HG03039 (cell line): ENCODE measurements at regions not wholly inside any gene's neighbourhood (a gene's known extent, or its start where the extent isn't known, plus 50 kb on each side); places are given as distances from the start of the nearest gene placed in this dataset.
"Not testable (repeated sequence)": the region's sequence is repeated elsewhere in the genome, so short reads cannot be mapped to it uniquely, and the experiment has no call there.

ENCODE experiments used
- ATAC-seq: cut with Tn5 transposase; IDR thresholded peaks from one replicate; pipeline ENCODE4 v1.9.1; 2021; ENCODE audit warnings: mild to moderate bottlenecking, moderate library complexity; ENCODE audit not compliant: unreplicated experiment

DNA sequence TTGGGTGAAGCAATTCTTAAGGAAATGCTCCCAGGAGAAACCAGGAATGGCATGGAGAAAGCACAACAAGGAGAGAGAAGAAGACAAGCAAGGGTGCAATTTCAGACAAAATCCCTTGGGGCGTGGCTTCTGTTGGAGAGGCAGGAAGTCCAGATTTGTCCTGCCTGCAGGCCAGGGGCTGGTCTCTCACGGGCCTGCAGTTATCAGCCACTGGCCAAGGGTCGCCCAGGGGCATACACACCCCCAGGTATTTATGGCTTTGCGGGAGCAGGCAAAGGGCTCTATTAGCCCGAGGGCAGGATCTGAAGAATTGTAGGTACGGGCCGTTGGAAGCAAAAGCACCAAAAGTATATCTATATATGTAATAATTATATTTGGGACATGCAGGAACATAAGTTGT is 87.7 kb downstream of the IYD start:
- no peak for ATAC-seq

DNA sequence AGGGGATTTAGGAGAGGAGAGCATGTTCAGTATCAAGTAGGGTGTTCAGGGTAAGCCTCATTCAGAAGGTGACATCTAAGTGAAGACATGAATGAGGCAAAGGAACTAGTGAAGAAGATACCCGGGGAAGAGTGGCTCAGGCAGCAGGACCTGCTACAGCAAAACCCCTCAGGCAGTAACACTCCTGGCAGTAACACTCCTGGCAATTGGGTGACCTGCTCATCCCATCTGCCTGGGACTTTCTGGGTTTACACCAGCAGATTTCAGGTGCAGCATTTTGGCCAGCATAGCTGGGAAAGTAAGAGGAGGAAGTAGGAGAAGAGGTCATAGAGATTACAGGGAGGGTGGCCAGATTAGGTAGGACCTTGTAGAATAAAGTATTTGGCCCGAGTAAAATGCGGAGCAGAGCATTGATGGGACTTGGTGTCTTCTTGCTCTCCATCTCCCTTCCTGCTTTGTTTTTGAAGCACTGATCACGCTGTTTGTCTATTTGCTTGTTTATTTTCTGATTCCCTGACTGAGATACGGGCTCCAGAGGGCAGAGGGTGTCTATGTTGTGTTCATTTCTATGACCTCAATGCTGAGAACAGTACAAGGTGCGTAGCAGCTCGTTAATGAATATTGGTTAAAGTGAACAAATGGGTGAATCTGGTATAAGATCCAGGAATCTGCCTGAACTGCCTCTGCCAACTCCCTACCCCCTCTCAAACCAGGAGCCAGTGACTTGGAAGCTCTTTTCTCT is 88.3 kb downstream of the IYD start:
- no peak for ATAC-seq

DNA sequence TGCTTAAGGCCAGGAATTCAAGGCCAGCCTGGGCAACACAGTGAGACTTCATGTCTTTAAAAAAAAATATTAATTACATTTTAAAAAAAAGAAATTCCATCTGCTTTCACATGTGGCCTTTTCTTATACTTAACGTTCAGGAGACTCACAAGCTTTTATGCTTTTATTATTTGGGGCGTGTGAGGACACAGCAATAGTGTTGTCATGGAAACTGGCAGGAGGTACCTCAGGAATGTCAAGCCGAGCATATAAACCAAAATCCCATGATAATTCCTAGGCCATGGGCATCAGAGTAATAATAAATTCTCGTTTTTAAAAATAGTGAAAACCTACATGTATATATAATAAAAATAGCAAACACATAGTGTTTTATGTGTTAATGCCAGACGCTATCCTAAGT is 89.8 kb downstream of the IYD start:
- no peak for ATAC-seq

DNA sequence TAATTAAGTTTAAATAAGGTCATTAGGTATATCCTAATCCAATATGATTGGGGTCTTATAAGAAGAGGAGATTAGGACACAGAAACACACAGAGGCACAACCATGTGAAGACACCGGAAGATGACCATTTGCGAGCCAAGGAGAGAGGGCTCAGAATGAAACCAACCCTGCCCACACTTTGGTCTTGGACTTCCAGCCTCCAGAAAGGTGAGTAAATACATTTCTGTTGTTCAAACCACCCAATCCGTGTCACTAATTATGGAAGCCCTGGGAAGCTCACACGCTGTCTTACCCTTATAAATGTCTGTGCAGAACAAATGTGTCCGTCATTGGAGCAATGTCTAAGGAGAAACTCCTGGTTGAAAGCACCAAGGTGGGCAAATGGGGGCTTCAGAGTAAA is 95.0 kb downstream of the IYD start:
- ATAC-seq: no peak

DNA sequence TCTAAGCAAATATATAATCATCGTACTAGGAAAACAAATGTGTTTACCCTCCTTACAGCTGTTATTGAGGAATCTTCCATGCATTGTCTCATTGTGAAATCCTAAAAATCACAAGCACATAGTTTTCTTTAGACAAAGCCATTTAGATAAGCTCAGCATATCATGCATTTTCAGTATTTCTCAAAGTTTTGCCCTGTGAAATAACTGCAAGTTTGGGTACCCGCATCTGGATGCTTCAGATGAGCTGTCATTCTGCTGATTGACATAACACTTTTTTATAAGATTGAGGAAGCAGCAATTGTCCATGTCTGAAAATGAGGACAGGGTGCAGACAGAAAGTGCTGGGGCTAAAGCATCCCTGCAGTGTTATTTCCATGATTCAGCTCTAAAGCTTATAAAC is 96.2 kb downstream of the IYD start:
- ATAC-seq: no peak

DNA sequence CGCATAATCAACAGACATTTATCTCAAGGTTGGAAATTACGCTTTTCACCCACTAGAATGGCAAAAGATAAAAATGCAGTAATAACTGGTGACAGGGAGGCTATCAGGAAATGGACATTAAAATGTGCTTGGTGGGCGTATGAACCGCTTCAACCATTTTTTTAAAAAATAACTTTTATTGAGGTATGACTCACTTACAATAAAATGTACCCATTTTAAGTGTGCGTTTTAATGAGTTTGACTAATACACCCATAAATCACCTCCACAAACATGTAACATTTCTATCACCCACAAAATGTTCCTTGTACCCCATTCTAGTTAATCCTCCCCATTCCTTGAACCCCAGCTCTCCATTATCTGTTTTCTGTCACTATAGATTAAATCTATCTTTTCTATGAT is 96.8 kb downstream of the IYD start:
- no peak for ATAC-seq

DNA sequence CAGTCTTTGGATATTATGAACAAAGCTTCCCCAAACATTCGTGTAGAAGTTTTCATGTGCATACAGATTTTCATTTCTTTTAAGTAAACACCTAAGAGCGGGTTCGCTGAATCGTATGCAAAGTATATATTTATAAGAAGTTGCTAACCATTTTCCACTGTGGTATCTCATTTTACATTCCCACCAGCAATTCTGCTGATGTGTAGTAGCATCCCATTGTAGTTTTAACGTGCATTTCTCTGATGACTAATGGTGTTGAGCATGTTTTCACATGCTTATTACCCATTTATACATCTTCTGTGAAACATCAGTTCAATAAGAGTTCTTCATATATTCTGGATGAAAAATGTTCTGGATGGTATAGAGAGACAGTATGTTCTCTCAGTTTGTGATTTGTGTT is 97.4 kb downstream of the IYD start:
- no peak for ATAC-seq

DNA sequence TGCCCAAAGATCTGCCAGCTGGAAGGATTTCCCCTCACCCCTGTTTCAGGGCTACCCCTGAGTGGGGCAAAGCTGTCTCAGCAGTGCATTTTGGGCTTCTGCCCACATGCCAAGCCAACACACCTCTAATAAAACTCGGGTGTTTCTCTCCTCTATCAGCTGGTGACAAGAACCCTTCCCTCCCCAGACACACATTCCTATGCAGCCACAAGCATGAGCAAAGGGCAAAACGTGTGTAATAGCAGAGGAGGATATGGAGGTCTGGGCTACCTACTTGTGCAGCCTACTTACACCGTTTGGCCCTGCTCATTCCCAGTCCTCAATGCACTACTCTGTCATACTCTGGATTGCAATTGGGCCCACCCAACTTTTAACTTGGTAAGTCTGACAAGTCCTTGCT is 101.3 kb downstream of the IYD start:
- no peak for ATAC-seq

DNA sequence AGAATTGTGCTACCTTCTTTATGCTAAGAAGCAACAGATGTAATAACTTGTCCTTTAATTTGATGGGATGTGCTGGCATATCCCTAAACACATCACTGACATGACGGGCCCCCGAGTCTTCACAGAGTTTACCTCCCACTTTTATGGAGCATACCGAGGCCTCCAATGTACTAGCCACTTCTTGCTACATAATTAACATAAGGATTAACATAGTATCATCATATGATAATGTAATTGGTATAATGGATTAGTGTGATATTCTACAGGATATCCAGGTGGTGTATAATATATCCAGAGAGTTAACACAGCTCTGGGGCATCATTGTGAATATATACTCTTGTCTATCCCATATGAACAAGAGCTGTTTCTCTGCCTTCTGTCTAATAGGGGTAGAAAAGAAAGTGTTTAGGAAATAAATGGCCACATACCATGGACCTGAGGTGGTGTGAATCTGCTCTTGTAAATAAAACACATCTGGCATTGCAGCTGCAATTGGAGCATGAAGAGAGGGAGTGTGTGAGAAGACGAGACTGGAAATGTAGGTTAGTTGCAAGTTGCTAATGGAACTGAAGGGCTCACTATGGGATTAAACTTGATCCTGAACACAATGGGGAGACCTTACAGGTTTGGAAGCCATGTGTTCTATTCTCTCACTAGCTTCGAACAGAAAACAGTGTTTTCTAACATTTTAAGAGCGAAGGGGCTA is 102.3 kb downstream of the IYD start:
- no peak for ATAC-seq

DNA sequence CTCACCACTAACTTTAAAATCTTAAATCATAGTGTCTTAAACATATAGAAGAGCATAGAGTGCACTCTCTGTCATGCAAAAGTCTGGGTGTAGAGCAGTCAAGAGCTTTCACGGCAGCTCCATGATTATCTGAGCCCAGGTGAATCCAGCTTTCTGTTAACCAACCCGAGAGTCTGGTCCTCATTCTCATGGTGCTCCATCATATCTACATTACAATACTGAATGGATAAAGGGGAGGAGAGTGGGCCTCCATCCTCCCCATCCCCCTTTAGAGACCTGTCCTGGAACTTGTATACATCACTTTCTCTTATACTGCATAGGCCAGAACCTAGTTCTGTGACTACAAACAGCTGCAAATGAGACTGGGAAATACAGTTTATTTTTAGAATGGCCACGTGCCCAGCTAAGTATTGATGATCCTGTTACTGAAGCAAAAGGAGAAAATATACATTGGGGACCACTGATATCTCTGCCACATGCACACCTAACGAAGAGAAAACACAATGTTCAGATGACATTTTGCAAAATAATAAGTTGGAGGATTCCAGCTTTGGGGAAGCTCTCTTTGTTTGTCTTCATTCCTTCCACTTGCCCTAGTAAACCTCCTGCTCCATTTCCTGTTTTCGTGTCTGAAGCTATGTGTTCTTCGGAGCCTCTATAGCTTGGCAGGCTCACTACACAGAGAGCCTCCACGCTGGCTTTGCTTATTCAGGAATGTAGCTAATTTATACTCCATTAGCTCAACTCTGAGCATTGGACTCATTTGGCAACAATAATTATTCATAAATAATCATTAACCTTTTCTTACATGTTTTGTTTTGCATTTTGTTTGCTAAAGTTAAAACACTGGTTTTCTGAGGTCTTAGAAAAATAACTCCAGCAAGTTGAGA is 110.1 kb downstream of the IYD start:
- no peak for ATAC-seq

DNA sequence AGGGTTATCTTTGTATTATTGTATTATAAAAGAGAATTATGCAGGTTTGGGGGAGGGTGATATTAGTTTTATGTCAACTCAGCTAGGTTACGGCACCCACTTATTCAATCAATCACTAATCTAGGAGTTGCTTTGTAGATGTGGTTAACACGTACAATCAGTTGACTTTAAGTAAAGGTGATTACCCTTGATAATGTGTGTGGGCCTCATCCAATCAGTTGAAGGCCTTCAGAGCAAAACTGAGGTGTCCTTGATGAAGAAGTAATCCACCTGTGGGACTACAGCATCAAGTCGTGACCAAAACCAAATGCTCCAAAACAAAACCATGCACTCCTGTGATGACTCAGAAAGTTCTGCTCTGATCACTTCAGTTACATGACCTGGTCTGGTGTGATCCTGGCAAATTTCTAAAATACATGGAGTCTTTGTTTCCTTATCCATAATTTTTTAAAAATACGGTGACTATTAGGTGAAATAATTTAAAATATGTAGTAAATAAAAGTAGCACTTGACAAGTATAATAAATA is 114.1 kb downstream of the IYD start:
- no peak for ATAC-seq

DNA sequence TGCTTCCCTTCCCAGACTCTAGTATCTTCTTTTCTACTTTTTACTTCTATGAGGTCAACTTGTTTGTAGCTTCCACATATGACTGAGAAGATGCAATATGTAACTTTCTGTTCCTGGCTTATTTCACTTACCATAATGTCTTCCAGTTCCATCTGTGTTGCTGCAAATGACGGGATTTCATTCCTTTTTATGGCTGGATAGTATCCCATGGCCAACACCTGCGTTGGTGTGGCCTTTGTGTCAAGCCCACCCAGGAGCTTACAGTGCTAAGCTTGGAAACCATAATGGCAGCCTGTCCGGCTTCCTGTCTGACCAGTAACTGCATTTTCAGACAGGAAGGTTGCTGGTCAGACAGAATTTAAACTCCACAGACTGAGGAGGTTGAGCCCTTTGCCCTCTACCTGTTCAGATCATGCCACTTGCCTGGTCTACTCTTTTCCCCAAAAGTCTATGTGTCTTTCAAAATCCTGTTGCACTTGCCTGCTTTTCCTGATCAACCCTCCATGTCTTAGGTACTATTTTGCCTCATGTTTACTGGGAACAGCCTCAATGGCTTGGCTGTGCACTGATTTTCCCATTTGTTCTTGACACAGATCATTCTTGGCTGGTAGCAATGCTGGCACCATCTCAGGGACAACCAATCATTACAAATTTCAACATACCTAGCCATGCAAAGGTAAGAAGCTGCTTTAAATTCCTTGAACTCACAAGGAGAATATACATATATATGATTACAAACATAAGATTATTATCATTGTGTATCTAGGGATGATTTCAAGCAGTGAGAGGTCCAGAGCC is 114.3 kb upstream of the PLEKHG1 start:
- no peak for ATAC-seq

DNA sequence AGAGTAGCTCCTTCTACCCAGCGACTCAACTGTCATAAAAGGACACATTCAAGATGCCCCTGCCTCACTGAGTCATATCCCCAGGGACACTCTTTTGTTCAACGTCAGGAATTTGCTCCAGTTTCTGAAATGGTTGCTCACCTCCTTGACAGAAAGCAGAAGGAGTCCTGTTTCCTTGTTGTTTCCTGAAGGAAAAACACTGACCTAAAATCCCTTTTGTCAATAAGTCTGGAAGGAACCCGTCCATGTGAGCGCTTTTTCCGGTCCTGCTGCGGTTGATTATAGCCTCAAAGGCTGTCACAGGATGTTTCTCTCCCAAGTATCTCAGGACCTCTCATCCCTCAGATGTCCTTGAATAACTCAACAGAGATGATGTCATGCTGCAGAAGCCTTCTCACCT is 113.6 kb upstream of the PLEKHG1 start:
- ATAC-seq: no peak

DNA sequence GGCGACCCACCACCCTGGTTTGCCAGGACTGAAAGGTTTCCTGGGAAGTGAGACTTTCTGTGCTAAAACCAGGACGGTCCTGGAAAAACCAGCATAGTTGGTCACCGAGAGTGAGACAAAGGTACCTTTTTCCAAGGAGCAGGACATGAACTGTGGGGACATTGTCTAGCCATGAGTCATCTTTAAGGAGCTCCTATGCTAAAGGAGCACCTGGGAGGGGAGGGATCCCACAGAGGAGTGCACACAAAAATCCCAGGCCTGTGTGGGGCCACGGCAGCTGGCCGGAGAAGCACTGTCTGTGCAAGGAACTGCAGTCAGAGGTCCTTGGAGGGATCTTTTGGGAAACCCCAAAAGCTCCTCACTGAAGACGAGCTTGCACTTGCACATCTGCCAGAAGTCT is 109.1 kb upstream of the PLEKHG1 start:
- ATAC-seq: no peak

DNA sequence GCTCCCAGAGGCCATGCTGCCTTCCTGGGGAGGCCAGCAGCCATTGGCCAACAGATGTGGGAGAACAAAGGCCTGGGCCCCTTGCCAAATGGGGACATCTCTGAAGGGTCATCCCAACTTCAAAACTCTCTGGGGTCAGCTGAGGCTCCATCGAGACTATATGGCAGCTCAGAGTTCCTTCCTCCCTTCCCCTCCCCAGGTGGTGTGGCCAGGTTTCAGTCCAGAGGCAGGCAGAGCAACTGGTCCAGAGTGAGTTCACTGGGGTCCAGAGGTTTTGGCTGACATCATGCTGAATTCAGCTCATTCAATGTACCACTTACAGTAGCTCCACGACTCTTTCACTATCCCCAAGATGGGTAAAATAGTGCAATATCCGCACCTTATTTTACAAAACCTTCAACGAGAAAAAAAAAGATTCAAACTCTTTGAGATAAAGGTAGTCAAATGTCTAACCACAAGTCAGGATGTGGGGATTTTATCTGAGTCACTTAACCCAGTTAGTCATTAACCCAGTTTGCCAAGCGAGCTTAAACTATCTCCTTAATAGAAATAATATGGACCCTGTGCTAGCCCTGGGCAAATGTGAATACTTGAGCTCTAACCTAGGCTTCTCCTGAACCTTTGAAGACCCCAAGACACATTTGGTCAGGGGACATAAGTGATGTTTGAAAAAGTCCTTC is 108.4 kb upstream of the PLEKHG1 start:
- ATAC-seq: peak; percentile 58

DNA sequence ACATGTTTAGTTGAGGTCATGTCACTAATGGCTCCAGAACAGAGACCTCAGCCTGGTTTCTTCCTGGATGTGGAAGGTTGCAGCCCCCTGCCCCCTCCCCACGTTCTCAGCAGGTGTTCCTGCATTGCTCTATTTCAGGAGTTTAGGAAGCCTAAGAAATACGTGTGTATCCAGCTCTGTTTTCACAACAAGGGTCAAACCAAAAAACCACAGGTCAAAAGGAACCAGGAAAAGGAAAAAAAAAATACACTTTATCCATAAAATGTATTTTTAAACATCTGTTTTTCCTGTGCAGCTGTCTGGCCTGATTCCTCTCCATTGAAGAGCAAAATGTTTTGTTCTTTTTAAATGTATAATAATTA is 107.9 kb upstream of the PLEKHG1 start:
- ATAC-seq: no peak

DNA sequence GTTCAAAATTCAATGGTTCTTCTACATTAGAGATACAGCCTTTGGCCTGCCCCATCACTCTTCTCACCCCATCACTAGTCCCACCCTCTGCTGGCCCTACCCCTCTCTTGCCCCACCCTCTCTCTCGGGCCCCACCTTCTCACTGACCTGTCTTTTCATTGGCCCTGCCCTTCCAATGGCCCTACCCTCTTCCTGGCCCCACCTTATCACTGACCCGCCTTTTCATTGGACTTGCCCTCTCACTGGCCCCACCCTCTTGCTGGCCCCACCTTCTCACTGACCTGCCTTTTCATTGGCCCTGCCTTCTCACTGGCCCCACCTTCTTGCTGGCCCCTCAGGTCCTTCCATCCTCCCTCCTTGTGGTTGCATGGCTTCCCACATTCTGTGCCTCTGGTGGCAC is 107.2 kb upstream of the PLEKHG1 start:
- ATAC-seq: no peak

DNA sequence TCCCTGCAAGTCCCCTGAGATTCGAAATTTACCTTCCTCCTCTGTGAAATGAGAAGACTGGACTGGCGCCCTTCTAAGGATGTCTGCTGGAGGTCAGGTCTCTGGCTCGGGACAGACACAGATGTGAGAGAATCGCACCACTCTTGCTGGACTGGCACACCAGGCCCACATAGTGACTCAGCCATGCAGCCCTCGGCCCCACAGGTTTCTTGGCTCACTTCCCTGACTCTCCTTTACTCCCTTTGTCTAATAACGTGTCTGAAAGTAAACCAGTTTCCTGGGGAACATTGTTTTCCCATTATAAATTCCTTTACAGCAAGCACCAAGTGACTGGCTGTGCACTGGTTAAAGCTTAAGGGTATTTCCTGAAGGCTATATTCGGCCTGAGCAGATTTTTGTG is 106.7 kb upstream of the PLEKHG1 start:
- ATAC-seq: no peak

DNA sequence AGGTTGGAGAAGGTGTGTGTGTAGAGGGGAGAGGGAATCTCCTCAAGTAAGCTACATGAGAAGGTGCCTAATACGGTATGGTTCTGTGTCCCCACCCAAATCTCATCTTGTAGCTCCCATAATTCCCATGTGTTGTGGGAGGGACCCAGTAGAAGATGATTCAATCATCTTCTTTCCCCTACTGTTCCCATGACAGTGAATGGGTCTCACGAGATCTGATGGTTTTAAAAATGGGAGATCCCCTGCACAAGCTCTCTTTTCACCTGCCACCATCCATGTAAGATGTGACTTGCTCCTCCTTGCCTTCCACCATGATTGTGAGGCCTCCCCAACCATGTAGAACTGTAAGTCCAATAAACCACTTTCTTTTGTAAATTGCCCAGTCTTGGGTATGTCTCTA is 106.1 kb upstream of the PLEKHG1 start:
- ATAC-seq: not testable (repeated sequence)

DNA sequence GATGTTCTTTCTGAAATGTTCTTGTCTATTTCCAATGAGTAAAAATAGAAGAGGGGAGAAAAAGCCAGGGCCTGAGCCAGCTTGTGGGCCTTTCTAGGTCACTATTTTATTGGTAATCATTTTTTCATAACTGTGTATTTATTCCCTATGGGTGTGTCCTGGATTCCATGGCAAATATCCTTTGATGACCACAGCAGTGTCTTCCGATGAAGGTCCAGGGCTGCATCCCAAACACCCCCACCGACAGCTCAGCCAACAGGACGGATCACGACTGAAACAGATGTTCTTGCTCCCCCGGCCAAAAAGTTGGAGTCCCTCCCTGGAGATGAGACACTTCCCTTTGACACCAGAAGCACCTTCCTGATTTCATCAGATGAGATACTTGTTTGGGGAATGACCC is 105.4 kb upstream of the PLEKHG1 start:
- ATAC-seq: no peak
